ENCODE measurements at regions not wholly inside any gene's neighbourhood (a gene's known extent, or its start where the extent isn't known, plus 50 kb on each side); places are given as distances from the start of the nearest gene placed in this dataset.

DNA sequence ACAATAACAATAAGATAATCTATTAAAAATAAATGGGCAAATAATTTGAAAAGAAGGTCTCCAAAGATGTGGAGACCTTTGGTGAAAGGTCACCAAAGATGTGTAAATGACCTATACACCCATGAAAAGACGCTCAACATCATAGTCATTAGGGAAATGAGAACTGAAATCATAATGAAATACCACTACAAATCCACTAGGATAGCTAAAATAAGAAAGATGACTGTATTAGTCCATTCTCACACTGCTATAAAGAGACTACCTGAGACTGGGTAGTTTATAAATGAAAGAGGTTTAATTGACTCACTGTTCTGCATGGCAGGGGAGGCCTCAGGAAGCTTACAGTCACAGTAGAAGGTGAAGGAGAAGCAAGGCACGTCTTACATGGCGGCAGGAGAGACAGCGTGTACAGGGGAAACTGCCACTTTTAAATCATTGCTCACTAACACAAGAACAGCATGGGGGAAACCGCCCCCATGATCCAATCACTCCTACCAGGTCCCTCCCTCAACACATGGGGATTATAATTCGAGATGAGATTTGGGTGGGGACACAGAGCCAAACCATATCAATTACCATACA is 339.6 kb downstream of the ENC1 start:
- FAIRE-seq (no peak), DNase-seq (ENCODE audit: low read depth, low spot score) (no peak)
- ChIA-PET POLR2A (no interaction called here), CTCF (no interaction called here)
- no peaks in the 10 kb centered on the region for H3K9me3 ChIP-seq (replicated peaks; ENCODE audit: control insufficient read depth, insufficient read depth, low read length)
- no peak overlapping the region for H3K4me3 ChIP-seq (replicated peaks in 1 of 3; ENCODE audit: insufficient read depth in 1 of 3, low read depth in 1 of 3, low read length in 3 of 3)
- no peaks in the 10 kb centered on the region for H4K20me1 ChIP-seq (replicated peaks; ENCODE audit: control insufficient read depth, extremely low read depth, insufficient read depth, low read length)
- H3K4me1 ChIP-seq (ENCODE audit: control insufficient read depth, extremely low read depth, insufficient read depth, low read length): no peaks in the 10 kb centered on the region
- dilution Hi-C loops (cut with MboI; ENCODE audit: extremely low pct_ligation_motif_present, low sequenced_read_pairs): no loop called here
- no peak overlapping the region for H2AFZ ChIP-seq (ENCODE audit: low read depth, low read length)
- H3K4me2 ChIP-seq (ENCODE audit: insufficient read depth, low read length): no peak overlapping the region
- no TSS peak for BruUV-seq (replicated peaks)
- no peak overlapping the region for H3K9ac ChIP-seq (replicated peaks; ENCODE audit: extremely low read depth, insufficient read depth, low read length)
- TF ChIP-seq POLR2AphosphoS5 (IDR thresholded peaks at IDR 0.05; ENCODE audit: insufficient read depth, low read depth, low read length) (no peak), GATA2 (IDR thresholded peaks at IDR 0.05; ENCODE audit: insufficient read depth, insufficient read length, low read depth, low read length) (no peak), EZH2 (IDR thresholded peaks at IDR 0.05; ENCODE audit: borderline replicate concordance, low read depth, low read length, severe bottlenecking) (no peak), JUN (IDR thresholded peaks at IDR 0.05; ENCODE audit: borderline replicate concordance, insufficient read depth, insufficient read length, low read depth) (no peak), POLR2A (IDR thresholded peaks at IDR 0.05; ENCODE audit: low read depth, low read length) (no peak), MYC (IDR thresholded peaks at IDR 0.05; ENCODE audit: low read depth, low read length) (no peak), FOS (IDR thresholded peaks at IDR 0.05; ENCODE audit: borderline replicate concordance, insufficient read depth, low read length) (no peak)
- TF ChIP-seq, protein P1, sequence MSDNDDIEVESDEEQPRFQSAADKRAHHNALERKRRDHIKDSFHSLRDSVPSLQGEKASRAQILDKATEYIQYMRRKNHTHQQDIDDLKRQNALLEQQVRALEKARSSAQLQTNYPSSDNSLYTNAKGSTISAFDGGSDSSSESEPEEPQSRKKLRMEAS (IDR thresholded peaks at IDR 0.05; ENCODE audit: insufficient read depth, insufficient read length): no peak
- TF ChIP-seq, protein P2, sequence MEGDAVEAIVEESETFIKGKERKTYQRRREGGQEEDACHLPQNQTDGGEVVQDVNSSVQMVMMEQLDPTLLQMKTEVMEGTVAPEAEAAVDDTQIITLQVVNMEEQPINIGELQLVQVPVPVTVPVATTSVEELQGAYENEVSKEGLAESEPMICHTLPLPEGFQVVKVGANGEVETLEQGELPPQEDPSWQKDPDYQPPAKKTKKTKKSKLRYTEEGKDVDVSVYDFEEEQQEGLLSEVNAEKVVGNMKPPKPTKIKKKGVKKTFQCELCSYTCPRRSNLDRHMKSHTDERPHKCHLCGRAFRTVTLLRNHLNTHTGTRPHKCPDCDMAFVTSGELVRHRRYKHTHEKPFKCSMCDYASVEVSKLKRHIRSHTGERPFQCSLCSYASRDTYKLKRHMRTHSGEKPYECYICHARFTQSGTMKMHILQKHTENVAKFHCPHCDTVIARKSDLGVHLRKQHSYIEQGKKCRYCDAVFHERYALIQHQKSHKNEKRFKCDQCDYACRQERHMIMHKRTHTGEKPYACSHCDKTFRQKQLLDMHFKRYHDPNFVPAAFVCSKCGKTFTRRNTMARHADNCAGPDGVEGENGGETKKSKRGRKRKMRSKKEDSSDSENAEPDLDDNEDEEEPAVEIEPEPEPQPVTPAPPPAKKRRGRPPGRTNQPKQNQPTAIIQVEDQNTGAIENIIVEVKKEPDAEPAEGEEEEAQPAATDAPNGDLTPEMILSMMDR (IDR thresholded peaks at IDR 0.05; ENCODE audit: extremely low read depth in 1 of 2, insufficient read depth in 1 of 2, low read depth in 1 of 2, low read length in 2 of 2): no peak
- no peaks in the 10 kb centered on the region for H3K79me2 ChIP-seq (ENCODE audit: control insufficient read depth, insufficient read depth, low read length)
- H3K27ac ChIP-seq (ENCODE audit: insufficient read depth, low read depth, low read length): no peak overlapping the region
- H3K36me3 ChIP-seq (ENCODE audit: control insufficient read depth in 2 of 2, extremely low read depth in 1 of 2, insufficient read depth in 2 of 2, low read length in 2 of 2): no peaks in the 10 kb centered on the region
- intact Hi-C loops (cut with micrococcal nuclease): no loop called here
- H3K9me1 ChIP-seq (replicated peaks; ENCODE audit: control insufficient read depth, extremely low read depth, insufficient read depth, low read length): no peaks in the 10 kb centered on the region
- H3K27me3 ChIP-seq (ENCODE audit: control insufficient read depth in 2 of 2, insufficient read depth in 2 of 2, low read length in 2 of 2): peaks cover 0 to 2% of the 10 kb centered on the region in 2 experiments

All from endothelial cell of umbilical vein (primary cell).